ENCODE measurements at regions not wholly inside any gene's neighbourhood (a gene's known extent, or its start where the extent isn't known, plus 50 kb on each side); places are given as distances from the start of the nearest gene placed in this dataset.

DNA sequence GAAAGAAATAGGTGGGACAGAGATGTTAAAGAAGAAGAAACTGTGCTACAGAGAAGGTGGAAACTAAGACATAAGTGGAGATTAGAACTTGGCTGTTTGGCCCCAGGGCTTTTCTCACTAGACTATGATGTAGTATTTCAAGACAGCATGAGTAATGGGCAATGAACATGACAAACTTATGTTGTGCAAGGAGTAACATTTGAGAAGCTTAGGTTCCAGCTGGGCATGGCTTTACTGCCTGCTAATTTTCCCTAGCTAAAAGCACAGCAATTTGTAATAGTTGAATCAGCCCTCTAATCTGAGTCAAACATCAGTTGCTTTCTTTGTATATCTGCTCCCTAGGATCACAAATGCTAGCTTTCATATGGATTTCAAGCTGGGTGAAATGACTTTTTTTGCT lies 294.3 kb upstream of the BMP2 start:
- TF ChIP-seq POLR2AphosphoS5 (IDR thresholded peaks at IDR 0.05; ENCODE audit: low read depth, low read length) (no peak), SRF (IDR thresholded peaks at IDR 0.05; ENCODE audit: low read depth) (no peak), YY1 (IDR thresholded peaks at IDR 0.05; ENCODE audit: extremely low read depth, insufficient replicate concordance, low read depth, low read length) (no peak), RAD21 (IDR thresholded peaks at IDR 0.05; ENCODE audit: low read depth) (no peak), SIN3A (IDR thresholded peaks at IDR 0.05; ENCODE audit: low read depth) (no peak), CEBPB (IDR thresholded peaks at IDR 0.05; ENCODE audit: low read depth) (no peak), EZH2 (IDR thresholded peaks at IDR 0.05) (no peak), MAX (IDR thresholded peaks at IDR 0.05) (no peak), POLR2A (IDR thresholded peaks at IDR 0.05; ENCODE audit: borderline replicate concordance, extremely low read depth, insufficient read depth, insufficient read length) (no peak), ZFX (IDR thresholded peaks at IDR 0.05) (no peak)
- TF ChIP-seq, protein P1, sequence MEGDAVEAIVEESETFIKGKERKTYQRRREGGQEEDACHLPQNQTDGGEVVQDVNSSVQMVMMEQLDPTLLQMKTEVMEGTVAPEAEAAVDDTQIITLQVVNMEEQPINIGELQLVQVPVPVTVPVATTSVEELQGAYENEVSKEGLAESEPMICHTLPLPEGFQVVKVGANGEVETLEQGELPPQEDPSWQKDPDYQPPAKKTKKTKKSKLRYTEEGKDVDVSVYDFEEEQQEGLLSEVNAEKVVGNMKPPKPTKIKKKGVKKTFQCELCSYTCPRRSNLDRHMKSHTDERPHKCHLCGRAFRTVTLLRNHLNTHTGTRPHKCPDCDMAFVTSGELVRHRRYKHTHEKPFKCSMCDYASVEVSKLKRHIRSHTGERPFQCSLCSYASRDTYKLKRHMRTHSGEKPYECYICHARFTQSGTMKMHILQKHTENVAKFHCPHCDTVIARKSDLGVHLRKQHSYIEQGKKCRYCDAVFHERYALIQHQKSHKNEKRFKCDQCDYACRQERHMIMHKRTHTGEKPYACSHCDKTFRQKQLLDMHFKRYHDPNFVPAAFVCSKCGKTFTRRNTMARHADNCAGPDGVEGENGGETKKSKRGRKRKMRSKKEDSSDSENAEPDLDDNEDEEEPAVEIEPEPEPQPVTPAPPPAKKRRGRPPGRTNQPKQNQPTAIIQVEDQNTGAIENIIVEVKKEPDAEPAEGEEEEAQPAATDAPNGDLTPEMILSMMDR (IDR thresholded peaks at IDR 0.05 in 2 of 3, conservative IDR thresholded peaks at IDR 0.05 in 1 of 3; ENCODE audit: borderline replicate concordance in 1 of 3, insufficient read depth in 1 of 3, low read depth in 2 of 3, low read length in 2 of 3): no peak

Measured in HCT116 (cell line).